Loucy (cell line): ENCODE measurements at regions not wholly inside any gene's neighbourhood (a gene's known extent, or its start where the extent isn't known, plus 50 kb on each side); places are given as distances from the start of the nearest gene placed in this dataset.
A peak's percentile ranks its signal among the peaks of the same experiment; 100 is the strongest.

Source experiments
- H2AFZ ChIP-seq: fragments of 200-600 bp; sonication (generic); 2 replicates; pipeline ENCODE4 v1.6.0; 2016; ENCODE audit warnings: antibody characterized with exemption, mild to moderate bottlenecking, low read length, moderate library complexity
- H3F3A ChIP-seq: fragments of 200-600 bp; 2 replicates; pipeline ENCODE4 v1.6.0; 2016; ENCODE audit warnings: antibody characterized with exemption, low read depth, mild to moderate bottlenecking
- H3K27me3 ChIP-seq: fragments of 200-600 bp; sonication (generic); 2 replicates; pipeline ENCODE4 v1.6.1; 2014; ENCODE audit warnings: low read length, mild to moderate bottlenecking; ENCODE audit not compliant: insufficient read depth, poor library complexity, severe bottlenecking
- H3K36me3 ChIP-seq: fragments of 200-600 bp; sonication (generic); 2 replicates; pipeline ENCODE4 v1.6.1; 2016; ENCODE audit warnings: low read length; ENCODE audit not compliant: insufficient read depth
- H3K4me1 ChIP-seq: fragments of 200-600 bp; sonication (generic); 2 replicates; pipeline ENCODE4 v1.5.1; 2014; ENCODE audit warnings: low read length, mild to moderate bottlenecking; ENCODE audit not compliant: insufficient read depth, poor library complexity, severe bottlenecking
- H3K4me2 ChIP-seq: fragments of 200-600 bp; sonication (generic); 2 replicates; pipeline ENCODE4 v1.6.0; 2014; ENCODE audit warnings: antibody characterized with exemption, low read length, low read depth, mild to moderate bottlenecking; ENCODE audit not compliant: poor library complexity, severe bottlenecking
- H3K4me3 ChIP-seq: fragments of 200-600 bp; sonication (generic); 2 replicates; pipeline ENCODE4 v1.5.1; 2014; ENCODE audit warnings: low read length, mild to moderate bottlenecking, mixed read lengths; ENCODE audit not compliant: poor library complexity, severe bottlenecking
- H3K79me2 ChIP-seq: fragments of 200-600 bp; sonication (generic); 2 replicates; pipeline ENCODE4 v1.6.1; 2014; ENCODE audit warnings: low read length; ENCODE audit not compliant: insufficient read depth
- H3K9ac ChIP-seq: fragments of 200-600 bp; sonication (generic); 2 replicates; pipeline ENCODE4 v1.6.0; 2014; ENCODE audit warnings: mild to moderate bottlenecking, low read depth, low read length, moderate library complexity; ENCODE audit not compliant: poor library complexity, severe bottlenecking
- H3K9me2 ChIP-seq: fragments of 200-600 bp; sonication (generic); replicated peaks from 2 replicates; pipeline ENCODE4 v1.6.1; 2016; ENCODE audit warnings: low read depth, low read length, mixed read lengths
- H3K9me3 ChIP-seq: fragments of 200-600 bp; sonication (generic); 2 replicates; pipeline ENCODE4 v1.6.1; 2014; ENCODE audit warnings: mild to moderate bottlenecking, antibody characterized with exemption, low read length, low read depth; ENCODE audit not compliant: insufficient read depth
- H4K20me1 ChIP-seq: fragments of 200-600 bp; sonication (generic); 2 replicates; pipeline ENCODE4 v1.6.0; 2014; ENCODE audit warnings: antibody characterized with exemption, low read length, mild to moderate bottlenecking; ENCODE audit not compliant: insufficient read depth, poor library complexity, severe bottlenecking
- CTCF ChIP-seq: fragments of 200-600 bp; sonication (generic); conservative IDR thresholded peaks from 2 replicates; pipeline ENCODE4 v1.5.1; 2014; ENCODE audit warnings: mild to moderate bottlenecking, antibody characterized with exemption, low read length
- EZH2phosphoT487 ChIP-seq: fragments of 200-600 bp; IDR thresholded peaks from 2 replicates; pipeline ENCODE4 v1.6.1; 2018; ENCODE audit warnings: antibody characterized with exemption, mild to moderate bottlenecking, moderate library complexity, borderline replicate concordance

- H4K20me1 ChIP-seq = no peaks in the 10 kb centered on the region
- H3K4me1 ChIP-seq = peaks cover 16% of the 10 kb centered on the region
- no peaks in the 10 kb centered on the region for H3K9me3 ChIP-seq
- no peaks in the 10 kb centered on the region for H3K27me3 ChIP-seq
- no peak overlapping the region for H3K4me2 ChIP-seq
- H3K9me2 ChIP-seq = no peaks in the 10 kb centered on the region
- no peak overlapping the region for H3K9ac ChIP-seq
- H3K4me3 ChIP-seq = no peak overlapping the region
- TF ChIP-seq CTCF = no peak
- no peak for TF ChIP-seq EZH2phosphoT487
- no peaks in the 10 kb centered on the region for H3K36me3 ChIP-seq
- H2AFZ ChIP-seq = no peak overlapping the region
- no peaks in the 10 kb centered on the region for H3K79me2 ChIP-seq
- no peaks in the 10 kb centered on the region for H3F3A ChIP-seq
These were observed 58.3 kb upstream of the RASGRP1 start for GRCh38 chr15:38622908-38623307.

GRCh38 chr15:38623744-38624143 lies 59.1 kb upstream of the RASGRP1 start:
- Histone ChIP-seq H3K4me2 (no peak overlapping the region), H3K9ac (no peak overlapping the region), H3K9me3 (no peaks in the 10 kb centered on the region), H3K79me2 (no peaks in the 10 kb centered on the region), H2AFZ (peak overlapping the region; percentile 52), H3K4me3 (no peak overlapping the region), H4K20me1 (no peaks in the 10 kb centered on the region), H3K9me2 (no peaks in the 10 kb centered on the region), H3K4me1 (peaks cover 16% of the 10 kb centered on the region), H3F3A (no peaks in the 10 kb centered on the region), H3K27me3 (no peaks in the 10 kb centered on the region), H3K36me3 (no peaks in the 10 kb centered on the region)
- no peak for TF ChIP-seq EZH2phosphoT487
- no peak for TF ChIP-seq CTCF

- H3K4me1 ChIP-seq = peaks cover 16% of the 10 kb centered on the region
- H3K9me3 ChIP-seq = no peaks in the 10 kb centered on the region
- no peaks in the 10 kb centered on the region for H3K9me2 ChIP-seq
- peak overlapping the region; percentile 52 for H2AFZ ChIP-seq
- no peaks in the 10 kb centered on the region for H3K27me3 ChIP-seq
- H3K36me3 ChIP-seq = no peaks in the 10 kb centered on the region
- H3K4me3 ChIP-seq = no peak overlapping the region
- no peaks in the 10 kb centered on the region for H4K20me1 ChIP-seq
- no peaks in the 10 kb centered on the region for H3K79me2 ChIP-seq
- H3K9ac ChIP-seq = no peak overlapping the region
- no peak overlapping the region for H3K4me2 ChIP-seq
- H3F3A ChIP-seq = no peaks in the 10 kb centered on the region
- TF ChIP-seq EZH2phosphoT487 = no peak
- TF ChIP-seq CTCF = no peak
These were observed 59.9 kb upstream of the RASGRP1 start for GRCh38 chr15:38624244-38625205.
